ENCODE measurements at regions not wholly inside any gene's neighbourhood (a gene's known extent, or its start where the extent isn't known, plus 50 kb on each side); places are given as distances from the start of the nearest gene placed in this dataset.

GRCh38 chr4:33057736-33058135, 2337.6 kb downstream of the PCDH7 start:
- ChIA-PET POLR2A (no interaction called here), CTCF (no interaction called here)
- Mint-ChIP-seq H3K27me3 (no peaks in the 10 kb centered on the region), H3K4me1 (ENCODE audit: low read depth) (no peaks in the 10 kb centered on the region), H3K9me3 (peaks cover 2% of the 10 kb centered on the region), H3K4me3 (no peak overlapping the region), H3K27ac (no peak overlapping the region), H3K36me3 (ENCODE audit: low read depth) (no peaks in the 10 kb centered on the region)
- no peak overlapping the region for H3K4me3 ChIP-seq (ENCODE audit: low read length)
- H3K36me3 ChIP-seq (ENCODE audit: insufficient read depth, low read length) = no peaks in the 10 kb centered on the region
- no peak overlapping the region for H3K27ac ChIP-seq (ENCODE audit: low read depth in 1 of 2, low read length in 2 of 2)
- DNase-seq (no peak), ATAC-seq (ENCODE audit: poor library complexity) (no peak)
- H3K9me3 ChIP-seq (ENCODE audit: control insufficient read depth in 1 of 2, insufficient read depth in 1 of 2, low read length in 2 of 2) = no peaks in the 10 kb centered on the region
- no peaks in the 10 kb centered on the region for H3K4me1 ChIP-seq (ENCODE audit: insufficient read depth, low read length)
- H3K27me3 ChIP-seq (ENCODE audit: control insufficient read depth in 1 of 2, insufficient read depth in 2 of 2, low read length in 2 of 2) = no peaks in the 10 kb centered on the region
- TF ChIP-seq CTCF (IDR thresholded peaks at IDR 0.05) = no peak
- intact Hi-C loops (cut with DNase I, micrococcal nuclease) = no loop called here

- Mint-ChIP-seq H3K27ac (no peak overlapping the region), H3K9me3 (peaks cover 2% of the 10 kb centered on the region), H3K36me3 (ENCODE audit: low read depth) (no peaks in the 10 kb centered on the region), H3K4me1 (ENCODE audit: low read depth) (no peaks in the 10 kb centered on the region), H3K4me3 (no peak overlapping the region), H3K27me3 (no peaks in the 10 kb centered on the region)
- Histone ChIP-seq H3K27me3 (ENCODE audit: control insufficient read depth in 1 of 2, insufficient read depth in 2 of 2, low read length in 2 of 2) (no peaks in the 10 kb centered on the region), H3K36me3 (ENCODE audit: insufficient read depth, low read length) (no peaks in the 10 kb centered on the region), H3K4me1 (ENCODE audit: insufficient read depth, low read length) (no peaks in the 10 kb centered on the region), H3K9me3 (ENCODE audit: control insufficient read depth in 1 of 2, insufficient read depth in 1 of 2, low read length in 2 of 2) (no peaks in the 10 kb centered on the region), H3K4me3 (ENCODE audit: low read length) (no peak overlapping the region), H3K27ac (ENCODE audit: low read depth in 1 of 2, low read length in 2 of 2) (no peak overlapping the region)
- CTCF ChIA-PET = no interaction called here
- POLR2A ChIA-PET = no interaction called here
- intact Hi-C loops (cut with DNase I, micrococcal nuclease) = no loop called here
- TF ChIP-seq CTCF (IDR thresholded peaks at IDR 0.05) = no peak
- DNase-seq = no peak
- no peak for ATAC-seq (ENCODE audit: poor library complexity)
Observed at GRCh38 chr4:33058998-33059397, 2338.8 kb downstream of the PCDH7 start.

- intact Hi-C loops (cut with DNase I, micrococcal nuclease) = no loop called here
Observed at GRCh38 chr4:33060674-33061542, 2340.7 kb downstream of the PCDH7 start.

More at GRCh38 chr4:33060674-33061542, 2340.7 kb downstream of the PCDH7 start:
- H3K27ac ChIP-seq (ENCODE audit: low read depth in 1 of 2, low read length in 2 of 2) = no peak overlapping the region
- ChIA-PET POLR2A (no interaction called here), CTCF (no interaction called here)
- DNase-seq (no peak), ATAC-seq (ENCODE audit: poor library complexity) (no peak)
- Mint-ChIP-seq H3K4me1 (ENCODE audit: low read depth) (no peaks in the 10 kb centered on the region), H3K27ac (no peak overlapping the region), H3K9me3 (no peaks in the 10 kb centered on the region), H3K4me3 (no peak overlapping the region), H3K36me3 (ENCODE audit: low read depth) (no peaks in the 10 kb centered on the region), H3K27me3 (no peaks in the 10 kb centered on the region)
- H3K4me1 ChIP-seq (ENCODE audit: insufficient read depth, low read length) = no peaks in the 10 kb centered on the region
- no peak for TF ChIP-seq CTCF (IDR thresholded peaks at IDR 0.05)
- peaks cover 0 to under 1% of the 10 kb centered on the region in 2 experiments for H3K9me3 ChIP-seq (ENCODE audit: control insufficient read depth in 1 of 2, insufficient read depth in 1 of 2, low read length in 2 of 2)
- no peaks in the 10 kb centered on the region for H3K27me3 ChIP-seq (ENCODE audit: control insufficient read depth in 1 of 2, insufficient read depth in 2 of 2, low read length in 2 of 2)
- H3K36me3 ChIP-seq (ENCODE audit: insufficient read depth, low read length) = no peaks in the 10 kb centered on the region
- no peak overlapping the region for H3K4me3 ChIP-seq (ENCODE audit: low read length)
